ENCODE measurements at regions not wholly inside any gene's neighbourhood (a gene's known extent, or its start where the extent isn't known, plus 50 kb on each side); places are given as distances from the start of the nearest gene placed in this dataset.

GRCh38 chr12:42767998-42768397 is 178.5 kb upstream of the PRICKLE1 start:
- ChIA-PET CTCF (no interaction called here), POLR2A (no interaction called here)
- intact Hi-C loops (cut with micrococcal nuclease), result no loop called here

More at GRCh38 chr12:42767998-42768397, 178.5 kb upstream of the PRICKLE1 start:
- no peak for FAIRE-seq
- H3K9ac ChIP-seq (replicated peaks; ENCODE audit: extremely low read depth, insufficient read depth, low read length), result no peak overlapping the region
- TF ChIP-seq FOS (IDR thresholded peaks at IDR 0.05; ENCODE audit: borderline replicate concordance, insufficient read depth, low read length) (no peak), POLR2AphosphoS5 (IDR thresholded peaks at IDR 0.05; ENCODE audit: insufficient read depth, low read depth, low read length) (no peak), CTCF (IDR thresholded peaks at IDR 0.05; ENCODE audit: extremely low read depth in 1 of 2, insufficient read depth in 1 of 2, low read depth in 1 of 2, low read length in 2 of 2) (no peak), GATA2 (IDR thresholded peaks at IDR 0.05; ENCODE audit: insufficient read depth, insufficient read length, low read depth, low read length) (no peak), MYC (IDR thresholded peaks at IDR 0.05; ENCODE audit: low read depth, low read length) (no peak)
- no peaks in the 10 kb centered on the region for H4K20me1 ChIP-seq (replicated peaks; ENCODE audit: control insufficient read depth, extremely low read depth, insufficient read depth, low read length)
- H3K27ac ChIP-seq (ENCODE audit: insufficient read depth, low read depth, low read length), result no peak overlapping the region
- no peaks in the 10 kb centered on the region for H3K9me1 ChIP-seq (replicated peaks; ENCODE audit: control insufficient read depth, extremely low read depth, insufficient read depth, low read length)
- no peaks in the 10 kb centered on the region for H3K9me3 ChIP-seq (replicated peaks; ENCODE audit: control insufficient read depth, insufficient read depth, low read length)
- no peaks in the 10 kb centered on the region for H3K27me3 ChIP-seq (ENCODE audit: control insufficient read depth in 2 of 2, insufficient read depth in 2 of 2, low read length in 2 of 2)
- H3K79me2 ChIP-seq (ENCODE audit: control insufficient read depth, insufficient read depth, low read length), result no peaks in the 10 kb centered on the region
- no peaks in the 10 kb centered on the region for H3K36me3 ChIP-seq (ENCODE audit: control insufficient read depth in 2 of 2, extremely low read depth in 1 of 2, insufficient read depth in 2 of 2, low read length in 2 of 2)
- peaks cover 12% of the 10 kb centered on the region for H3K4me1 ChIP-seq (ENCODE audit: control insufficient read depth, extremely low read depth, insufficient read depth, low read length)
- no peak overlapping the region for H3K4me3 ChIP-seq (replicated peaks in 1 of 3; ENCODE audit: insufficient read depth in 1 of 3, low read depth in 1 of 3, low read length in 3 of 3)
- no TSS peak for BruUV-seq (replicated peaks)
- dilution Hi-C loops (cut with MboI; ENCODE audit: extremely low pct_ligation_motif_present, low sequenced_read_pairs), result no loop called here
- no peak overlapping the region for H2AFZ ChIP-seq (ENCODE audit: low read depth, low read length)
- DNase-seq (ENCODE audit: low read depth, low spot score), result no peak
- H3K4me2 ChIP-seq (ENCODE audit: insufficient read depth, low read length), result no peak overlapping the region

Measured in endothelial cell of umbilical vein (primary cell).